Esophagus (tissue), 2 donors: ENCODE measurements at regions not wholly inside any gene's neighbourhood (a gene's known extent, or its start where the extent isn't known, plus 50 kb on each side); places are given as distances from the start of the nearest gene placed in this dataset.
"Not testable (repeated sequence)": the region's sequence is repeated elsewhere in the genome, so short reads cannot be mapped to it uniquely, and the experiment has no call there.

ENCODE experiments used
- H3K27ac ChIP-seq, 2 donors: one replicate each; pipeline ENCODE4 v1.5.1; 2013; ENCODE audit warnings: low read depth in 2 of 2, mild to moderate bottlenecking in 2 of 2, inconsistent platforms in 1 of 2, low read length in 1 of 2, moderate library complexity in 1 of 2
- H3K27me3 ChIP-seq, 2 donors: one replicate each; pipeline ENCODE4 v1.6.1; 2013; ENCODE audit warnings: low read length in 2 of 2, control low read depth in 1 of 2, mild to moderate bottlenecking in 1 of 2; ENCODE audit not compliant: insufficient read depth in 2 of 2, control insufficient read depth in 1 of 2
- H3K36me3 ChIP-seq, 2 donors: one replicate each; pipeline ENCODE4 v1.6.1; 2013; ENCODE audit warnings: low read length in 1 of 2; ENCODE audit not compliant: control insufficient read depth in 2 of 2, insufficient read depth in 2 of 2
- H3K4me1 ChIP-seq, 2 donors: one replicate each; pipeline ENCODE4 v1.6.1; 2013; ENCODE audit warnings: low read length in 1 of 2; ENCODE audit not compliant: control insufficient read depth in 2 of 2, insufficient read depth in 2 of 2
- H3K4me3 ChIP-seq, 2 donors: one replicate each; pipeline ENCODE4 v1.5.1; 2013; ENCODE audit warnings: low read length in 2 of 2, mild to moderate bottlenecking in 2 of 2, low read depth in 1 of 2, moderate library complexity in 1 of 2
- H3K9me3 ChIP-seq, 2 donors: one replicate each; pipeline ENCODE4 v1.6.1; 2013; ENCODE audit warnings: mild to moderate bottlenecking in 2 of 2, low read depth in 1 of 2, low read length in 1 of 2, moderate library complexity in 1 of 2; ENCODE audit not compliant: control insufficient read depth in 2 of 2, insufficient read depth in 1 of 2
- WGBS, 2 donors: extraction: QIAGEN DNeasy Blood & Tissue Kit; methylation state at CpG; one replicate each; pipeline ENCODE4 v1.1.7; 2013; 5-methylcytosine and 5-hydroxymethylcytosine counted together
- donor health status: healthy with polysubstance abuse.
- donor health status: Bipolar disorder and iron deficiency.

DNA sequence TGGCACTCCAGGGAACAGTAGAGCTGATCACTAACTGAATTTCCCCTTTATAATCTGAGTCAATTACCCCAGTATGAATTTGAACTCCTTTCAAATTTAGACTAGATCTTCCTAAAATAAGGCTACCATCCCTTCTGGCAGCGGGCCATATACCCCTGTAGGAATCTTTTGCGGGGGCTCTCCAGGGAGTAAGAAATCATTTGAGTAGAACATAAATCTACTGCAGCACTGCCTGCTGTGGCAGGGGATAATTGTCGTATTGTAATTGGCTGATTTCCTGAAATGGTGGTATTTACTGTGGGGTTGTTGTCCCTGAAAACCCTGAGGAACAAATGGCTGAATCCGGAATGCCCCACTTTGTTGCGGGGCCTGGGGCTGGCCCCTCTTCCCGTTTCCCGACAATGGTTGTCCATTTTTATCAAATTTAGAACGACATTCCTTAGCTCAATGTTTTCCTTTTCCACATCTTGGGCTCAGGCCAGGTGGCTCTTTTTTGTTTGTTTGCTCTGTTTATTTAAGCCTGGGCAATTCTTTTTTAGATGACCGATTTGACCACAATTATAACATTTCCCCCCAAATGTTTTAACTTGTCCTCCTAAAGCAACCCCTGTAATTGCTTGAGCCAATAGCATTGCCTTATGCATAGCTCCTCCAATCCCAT lies 74.8 kb upstream of the ZNF195 start:
- not testable (repeated sequence) for H3K27ac ChIP-seq, H3K4me3 ChIP-seq, H3K9me3 ChIP-seq, H3K36me3 ChIP-seq, H3K27me3 ChIP-seq, H3K4me1 ChIP-seq
- 50 to 51% methylated on average over 9 of the region's 9 CpGs for WGBS, 2 donors

DNA sequence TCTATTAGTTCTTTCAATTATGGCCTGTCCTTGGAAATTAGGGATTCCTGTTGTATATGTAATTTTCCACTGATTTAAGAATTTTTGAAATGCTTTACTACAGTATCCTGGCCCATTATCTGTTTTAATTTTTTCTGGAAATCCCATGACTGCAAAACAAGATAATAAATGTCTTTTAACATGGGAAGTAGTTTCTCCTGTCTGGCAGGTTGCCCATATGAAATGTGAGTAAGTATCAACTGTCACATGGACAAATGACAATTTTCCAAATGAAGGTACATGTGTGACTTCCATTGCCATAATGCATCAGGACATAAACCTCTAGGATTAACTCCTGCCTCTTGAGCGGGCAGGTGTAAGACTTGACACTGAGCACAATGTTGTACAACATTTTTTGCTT lies 71.9 kb upstream of the ZNF195 start:
- H3K4me1 ChIP-seq, H3K4me3 ChIP-seq, H3K36me3 ChIP-seq, H3K27ac ChIP-seq, H3K9me3 ChIP-seq, H3K27me3 ChIP-seq: not testable (repeated sequence)
- WGBS, 2 donors = 92 to 100% methylated on average over 1 of the region's 1 CpG

DNA sequence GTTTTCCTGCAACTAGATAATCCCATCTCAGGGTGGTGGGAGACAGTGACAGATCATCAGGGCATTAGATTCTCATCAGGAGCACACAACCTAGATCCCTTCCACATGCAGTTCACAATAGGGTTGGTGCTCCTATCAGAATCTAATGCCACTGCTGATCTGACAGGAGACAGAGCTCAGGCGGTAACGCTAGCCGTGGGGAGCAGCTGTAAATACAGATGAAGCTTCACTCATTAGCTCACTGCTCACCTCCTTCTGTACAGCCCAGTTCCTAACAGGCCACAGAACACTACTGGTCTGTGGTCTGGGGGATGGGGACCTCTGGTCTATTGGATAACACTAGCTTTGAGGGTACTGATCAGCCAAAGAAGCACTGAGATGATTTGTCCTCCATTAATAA lies 66.6 kb upstream of the ZNF195 start:
- H3K4me3 ChIP-seq, H3K36me3 ChIP-seq, H3K4me1 ChIP-seq, H3K27ac ChIP-seq, H3K9me3 ChIP-seq, H3K27me3 ChIP-seq: not testable (repeated sequence)
- WGBS, 2 donors = 81 to 98% methylated on average over 3 of the region's 3 CpGs

DNA sequence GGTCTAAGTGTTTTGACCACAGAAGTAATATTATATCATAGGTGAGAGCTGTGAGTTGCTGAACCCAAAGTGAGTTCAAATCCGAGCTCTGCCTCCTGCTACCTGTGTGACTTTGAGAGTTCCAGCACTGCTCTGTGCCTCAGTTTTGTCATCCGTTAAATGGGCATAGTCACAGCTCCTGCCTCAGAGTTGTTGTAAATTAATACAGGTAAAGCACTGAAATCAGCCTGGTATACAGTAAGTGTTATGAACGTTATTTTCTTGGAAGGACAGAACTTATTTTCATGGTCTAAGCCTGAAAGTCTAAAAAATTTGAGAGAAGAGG lies 65.4 kb upstream of the ZNF195 start:
- H3K4me3 ChIP-seq, H3K27me3 ChIP-seq, H3K9me3 ChIP-seq, H3K36me3 ChIP-seq, H3K27ac ChIP-seq, H3K4me1 ChIP-seq: not testable (repeated sequence)
- 73 to 81% methylated on average over 3 of the region's 3 CpGs for WGBS, 2 donors

DNA sequence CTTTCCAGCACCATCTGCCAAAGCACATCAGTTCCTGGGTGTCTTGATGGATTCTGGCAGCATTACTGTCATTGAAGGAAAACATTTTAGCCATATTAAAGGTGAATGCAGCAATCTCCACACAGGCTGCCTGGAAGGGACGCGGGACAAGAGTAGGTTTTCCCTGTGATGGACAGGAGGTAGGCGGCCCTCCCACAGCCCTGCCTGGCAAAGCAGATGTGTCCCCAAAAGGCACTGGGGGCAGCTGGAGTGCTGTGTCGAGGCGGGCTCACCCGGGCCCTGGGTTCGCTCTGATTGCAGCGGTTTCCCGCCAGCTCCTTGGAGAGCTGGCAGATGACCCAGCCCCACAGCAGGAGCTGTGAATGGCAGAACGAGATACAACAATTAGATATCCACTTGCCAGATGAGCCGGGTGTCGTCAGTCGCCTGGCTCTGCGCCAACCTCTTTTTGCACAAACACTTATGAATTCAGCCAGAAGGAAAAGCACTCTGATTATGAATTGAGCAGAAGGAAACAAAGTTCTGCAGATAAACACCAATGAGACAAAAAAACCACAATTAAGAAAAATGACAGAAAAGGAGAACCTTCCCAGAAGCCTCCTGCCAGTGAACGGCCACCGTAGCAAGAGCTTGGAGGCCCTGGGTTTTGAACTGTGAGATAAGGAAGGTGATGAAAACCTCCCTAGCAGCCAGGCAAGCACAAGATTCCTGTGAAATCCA lies 64.9 kb upstream of the ZNF195 start:
- H3K4me3 ChIP-seq, H3K27me3 ChIP-seq, H3K36me3 ChIP-seq, H3K9me3 ChIP-seq, H3K27ac ChIP-seq, H3K4me1 ChIP-seq: not testable (repeated sequence)
- WGBS, 2 donors = 9 to 10% methylated on average over 16 of the region's 16 CpGs

DNA sequence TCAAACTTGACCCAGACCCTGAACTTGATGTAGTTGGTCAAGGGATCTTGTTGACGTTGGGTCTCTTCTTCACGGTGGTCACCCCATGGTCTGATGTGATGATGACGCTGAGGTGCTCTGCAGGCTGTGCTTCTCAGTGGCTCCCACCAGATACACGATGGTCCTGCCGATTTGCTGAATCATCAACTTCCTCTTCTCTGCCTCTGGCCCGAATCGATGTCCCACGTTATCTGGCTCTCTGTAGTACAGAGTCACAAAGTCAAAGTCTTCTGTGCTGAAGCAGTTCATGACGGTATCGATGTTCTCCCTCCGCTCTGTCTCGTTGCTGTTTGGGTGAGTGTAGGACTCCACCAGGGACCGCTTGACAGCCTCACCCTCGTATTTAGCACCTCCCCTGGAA lies 58.5 kb upstream of the ZNF195 start:
- not testable (repeated sequence) for H3K27me3 ChIP-seq, H3K4me3 ChIP-seq, H3K36me3 ChIP-seq, H3K4me1 ChIP-seq, H3K27ac ChIP-seq, H3K9me3 ChIP-seq
- 76 to 80% methylated on average over 14 of the region's 14 CpGs for WGBS, 2 donors

DNA sequence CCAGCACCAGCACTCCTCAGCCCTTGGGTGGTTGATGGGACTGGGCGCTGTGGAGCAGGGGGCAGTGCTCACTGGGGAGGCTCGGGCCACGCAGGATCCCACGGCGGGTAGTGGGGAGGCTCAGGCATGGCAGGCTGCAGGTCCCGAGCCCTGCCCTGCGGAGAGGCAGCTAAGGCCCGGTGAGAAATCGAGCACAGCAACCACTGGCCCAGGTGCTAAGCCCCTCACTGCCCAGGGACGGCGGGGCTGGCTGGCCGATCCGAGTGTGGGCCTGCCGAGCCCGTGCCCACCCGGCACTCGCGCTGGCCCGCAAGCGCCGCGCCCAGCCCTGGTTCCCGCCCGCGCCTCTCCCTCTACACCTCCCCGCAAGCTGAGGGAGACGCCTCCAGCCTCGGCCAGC lies 56.0 kb upstream of the ZNF195 start:
- Histone ChIP-seq H3K27ac (no peak overlapping the region), H3K27me3 (no peaks in the 10 kb centered on the region), H3K9me3 (no peaks in the 10 kb centered on the region), H3K4me3 (no peak overlapping the region), H3K4me1 (no peaks in the 10 kb centered on the region), H3K36me3 (no peaks in the 10 kb centered on the region)
- WGBS, 2 donors = 96 to 97% methylated on average over 28 of the region's 28 CpGs

DNA sequence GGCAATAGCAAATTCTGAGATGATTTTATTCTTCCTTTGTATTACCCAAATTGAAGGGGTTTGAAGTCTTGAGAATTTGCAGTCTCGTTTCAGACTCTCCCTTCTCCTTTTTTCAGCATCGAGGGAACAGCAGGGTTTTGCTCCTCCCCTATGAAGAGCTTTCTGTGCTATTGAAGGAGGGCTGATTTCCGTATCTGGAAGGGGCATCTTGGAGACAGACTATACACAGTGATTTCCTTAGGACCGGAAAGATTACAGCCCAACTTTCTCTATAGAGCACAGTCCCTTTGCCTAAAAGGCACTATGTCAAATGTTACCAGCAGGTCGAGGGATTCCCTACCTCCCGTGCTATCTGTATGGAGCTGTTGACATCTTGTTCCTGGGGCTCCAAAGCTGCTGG lies 50.2 kb upstream of the ZNF195 start:
- not testable (repeated sequence) for H3K36me3 ChIP-seq, H3K27me3 ChIP-seq, H3K9me3 ChIP-seq, H3K4me1 ChIP-seq, H3K27ac ChIP-seq, H3K4me3 ChIP-seq
- WGBS, 2 donors = 32% methylated on average over 6 of the region's 6 CpGs
